Fibroblast of lung (primary cell): ENCODE measurements at regions not wholly inside any gene's neighbourhood (a gene's known extent, or its start where the extent isn't known, plus 50 kb on each side); places are given as distances from the start of the nearest gene placed in this dataset.

Experiments used
- CTCF ChIP-seq, 2 donors: IDR thresholded peaks in 1 of 2; conservative IDR thresholded peaks in 1 of 2; 1 replicate in 1 of 2; 2 replicates in 1 of 2; pipeline ENCODE4 v1.5.1; 2011 to 2012; ENCODE audit warnings: low read length in 2 of 2, control low read depth in 1 of 2, inconsistent platforms in 1 of 2, low read depth in 1 of 2, mild to moderate bottlenecking in 1 of 2
- EZH2 ChIP-seq: IDR thresholded peaks from 2 replicates; pipeline ENCODE4 v1.5.1; 2012; ENCODE audit warnings: low read length, control low read depth, mild to moderate bottlenecking; ENCODE audit errors: missing control alignments

GRCh38 chr9:31808766-31809165 is 575.7 kb upstream of the ACO1 start:
- no peak for TF ChIP-seq CTCF (conservative IDR thresholded peaks at IDR 0.05 in 1 of 2, IDR thresholded peaks at IDR 0.05 in 1 of 2; ENCODE audit: low read depth in 1 of 2, low read length in 2 of 2)
- no peak for TF ChIP-seq EZH2
